Choroid plexus epithelial cell (primary cell): ENCODE measurements at regions not wholly inside any gene's neighbourhood (a gene's known extent, or its start where the extent isn't known, plus 50 kb on each side); places are given as distances from the start of the nearest gene placed in this dataset.

Experiments used
- DNase-seq: peaks from one replicate; pipeline ENCODE4 v3.0.0-alpha.2; 2010; ENCODE audit warnings: low read depth
- H3K4me3 ChIP-seq: 2 replicates; pipeline ENCODE4 v1.5.1; 2011; ENCODE audit warnings: low read depth, mild to moderate bottlenecking, control low read depth, low read length, moderate library complexity
- TF ChIP-seq, protein P1 (sequence below): conservative IDR thresholded peaks from 2 replicates; pipeline ENCODE4 v1.5.1; 2011; ENCODE audit warnings: low read depth, mild to moderate bottlenecking, control low read depth, inconsistent platforms, low read length, moderate library complexity

DNA sequence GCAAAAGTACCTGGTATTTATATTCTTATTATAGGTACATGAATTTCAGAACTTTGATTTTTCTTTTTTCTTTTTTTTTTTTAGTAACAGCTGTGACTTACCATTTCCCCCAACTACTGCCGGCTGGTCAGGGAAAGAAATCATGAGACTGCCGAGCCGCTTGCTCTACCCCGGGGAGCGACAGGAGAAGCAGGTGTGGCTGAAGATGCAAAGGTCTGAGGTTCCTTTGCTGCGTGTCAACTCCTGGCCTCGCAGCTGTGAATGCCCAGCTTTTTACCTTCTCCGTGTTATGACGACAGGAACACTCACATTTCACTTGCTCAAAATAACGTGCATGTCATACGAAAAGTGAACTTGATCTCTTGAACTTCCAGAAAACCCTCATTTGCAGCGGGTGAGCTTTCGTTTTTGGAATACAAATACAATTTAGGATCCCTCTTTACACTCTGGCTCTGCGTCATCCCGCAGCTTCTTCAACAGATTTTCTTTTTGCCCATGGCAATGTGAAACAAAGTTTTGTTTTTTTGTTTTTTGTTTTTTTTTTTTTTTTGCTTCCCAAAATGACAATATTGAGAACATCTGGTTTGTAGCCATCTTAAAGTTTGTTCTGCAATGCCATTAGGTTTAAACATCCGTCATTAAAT lies 117.9 kb downstream of the EFNB2 start:
- H3K4me3 ChIP-seq, result peak overlapping the region; percentile 30

DNA sequence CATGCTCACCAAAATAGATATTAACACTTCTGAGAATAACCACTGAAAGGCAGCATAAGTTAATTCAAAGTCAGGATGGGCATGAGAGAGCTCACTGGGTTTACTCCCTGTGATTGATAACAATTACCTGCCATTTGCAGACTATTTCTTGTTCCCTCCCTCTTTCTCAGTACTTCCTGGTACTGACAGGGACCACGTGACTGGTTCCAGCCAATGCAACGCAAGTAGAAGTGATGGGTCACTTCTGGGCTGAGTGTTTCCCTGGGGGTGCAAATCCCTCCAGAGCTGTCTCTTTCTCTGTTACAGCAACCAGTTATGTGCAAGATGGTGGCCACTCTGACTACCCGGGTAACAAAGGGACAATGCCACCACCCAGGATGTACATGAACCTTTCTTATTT lies 118.8 kb downstream of the EFNB2 start:
- TF ChIP-seq, protein P1, sequence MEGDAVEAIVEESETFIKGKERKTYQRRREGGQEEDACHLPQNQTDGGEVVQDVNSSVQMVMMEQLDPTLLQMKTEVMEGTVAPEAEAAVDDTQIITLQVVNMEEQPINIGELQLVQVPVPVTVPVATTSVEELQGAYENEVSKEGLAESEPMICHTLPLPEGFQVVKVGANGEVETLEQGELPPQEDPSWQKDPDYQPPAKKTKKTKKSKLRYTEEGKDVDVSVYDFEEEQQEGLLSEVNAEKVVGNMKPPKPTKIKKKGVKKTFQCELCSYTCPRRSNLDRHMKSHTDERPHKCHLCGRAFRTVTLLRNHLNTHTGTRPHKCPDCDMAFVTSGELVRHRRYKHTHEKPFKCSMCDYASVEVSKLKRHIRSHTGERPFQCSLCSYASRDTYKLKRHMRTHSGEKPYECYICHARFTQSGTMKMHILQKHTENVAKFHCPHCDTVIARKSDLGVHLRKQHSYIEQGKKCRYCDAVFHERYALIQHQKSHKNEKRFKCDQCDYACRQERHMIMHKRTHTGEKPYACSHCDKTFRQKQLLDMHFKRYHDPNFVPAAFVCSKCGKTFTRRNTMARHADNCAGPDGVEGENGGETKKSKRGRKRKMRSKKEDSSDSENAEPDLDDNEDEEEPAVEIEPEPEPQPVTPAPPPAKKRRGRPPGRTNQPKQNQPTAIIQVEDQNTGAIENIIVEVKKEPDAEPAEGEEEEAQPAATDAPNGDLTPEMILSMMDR, result no peak
- DNase-seq, result no peak
- H3K4me3 ChIP-seq, result no peak overlapping the region

More for the DNA sequence above, 117.9 kb downstream of the EFNB2 start:
- TF ChIP-seq, protein P1, result no peak
- DNase-seq, result no peak

DNA sequence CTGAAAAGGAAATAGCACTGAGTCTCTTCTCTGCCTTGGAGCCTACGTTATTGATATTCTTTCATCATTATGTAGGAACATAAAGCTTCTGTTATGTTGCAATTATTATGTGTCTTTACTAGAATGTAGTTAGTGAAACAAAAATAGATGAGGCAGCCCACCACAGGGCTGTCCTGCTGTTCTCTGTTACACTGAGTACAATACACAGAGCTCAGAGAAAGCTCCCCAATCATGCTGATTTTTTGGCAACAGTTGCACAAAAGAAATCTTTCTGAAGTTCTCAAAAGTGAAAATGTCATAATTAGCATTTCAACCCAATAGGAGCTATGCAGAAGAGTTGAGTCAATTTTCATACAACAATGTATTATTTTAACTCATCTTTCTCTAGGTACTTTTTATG lies 119.5 kb downstream of the EFNB2 start:
- no peak overlapping the region for H3K4me3 ChIP-seq
- TF ChIP-seq, protein P1, result no peak
- DNase-seq, result peak; percentile 52

DNA sequence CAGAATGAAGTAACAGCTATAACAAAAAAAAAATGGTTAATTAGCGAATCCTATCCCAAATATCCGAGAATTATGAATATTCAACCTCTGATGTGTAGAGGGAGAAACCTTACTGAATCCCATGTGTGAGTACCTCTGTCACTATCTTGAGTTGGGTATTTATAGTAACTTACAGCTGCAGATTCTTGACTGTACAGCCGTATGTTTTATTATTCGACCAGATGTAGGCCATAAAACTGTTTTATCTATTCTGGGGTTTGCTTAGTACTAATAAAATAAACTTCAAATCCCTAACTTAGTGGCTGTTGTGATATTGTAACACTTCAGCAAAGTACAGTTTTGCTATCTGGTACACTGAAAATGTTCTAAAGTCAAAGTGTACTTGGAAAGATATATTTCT lies 120.0 kb downstream of the EFNB2 start:
- DNase-seq, result no peak
- TF ChIP-seq, protein P1, result no peak
- no peak overlapping the region for H3K4me3 ChIP-seq

DNA sequence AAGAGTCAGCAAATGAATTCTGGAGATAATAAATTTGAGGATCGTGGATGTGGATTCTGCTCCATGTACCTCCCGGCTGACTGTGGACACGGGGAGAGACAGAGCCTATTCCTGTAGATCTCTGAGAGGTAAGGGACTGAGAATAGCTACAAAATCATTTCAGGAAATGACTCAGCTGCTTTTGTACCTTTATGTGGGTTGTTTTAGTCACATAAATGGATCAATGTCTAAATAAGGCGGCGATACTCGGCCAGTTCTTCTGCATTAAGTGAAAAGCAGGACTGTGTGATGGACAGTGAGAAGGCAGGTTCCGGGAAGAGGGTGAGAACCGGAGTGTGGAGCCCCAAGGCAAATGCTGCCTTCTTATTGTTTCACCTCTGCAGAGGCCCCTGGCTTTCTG lies 128.1 kb downstream of the EFNB2 start:
- TF ChIP-seq, protein P1, result no peak
- DNase-seq, result no peak
- no peak overlapping the region for H3K4me3 ChIP-seq

DNA sequence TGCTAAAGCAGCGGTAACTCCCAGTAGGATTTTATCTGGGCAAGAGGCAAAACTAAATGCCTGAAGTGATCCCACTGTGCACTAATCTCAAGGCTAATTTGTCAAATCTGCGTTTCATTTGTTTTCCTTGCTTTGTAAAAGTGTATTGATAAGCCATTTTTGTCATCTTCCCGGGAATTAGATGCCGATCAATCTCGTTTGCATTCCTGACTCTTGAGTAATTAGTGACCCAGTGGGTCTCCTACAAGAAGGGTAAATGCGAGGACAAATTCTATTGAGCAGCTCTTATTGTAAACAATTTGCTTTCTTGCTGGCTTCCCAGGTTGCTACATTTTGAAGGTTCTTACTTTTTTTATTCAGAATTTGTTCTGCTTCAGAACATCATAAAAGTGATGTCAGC lies 129.7 kb downstream of the EFNB2 start:
- no peak for DNase-seq
- no peak overlapping the region for H3K4me3 ChIP-seq
- TF ChIP-seq, protein P1, result no peak

DNA sequence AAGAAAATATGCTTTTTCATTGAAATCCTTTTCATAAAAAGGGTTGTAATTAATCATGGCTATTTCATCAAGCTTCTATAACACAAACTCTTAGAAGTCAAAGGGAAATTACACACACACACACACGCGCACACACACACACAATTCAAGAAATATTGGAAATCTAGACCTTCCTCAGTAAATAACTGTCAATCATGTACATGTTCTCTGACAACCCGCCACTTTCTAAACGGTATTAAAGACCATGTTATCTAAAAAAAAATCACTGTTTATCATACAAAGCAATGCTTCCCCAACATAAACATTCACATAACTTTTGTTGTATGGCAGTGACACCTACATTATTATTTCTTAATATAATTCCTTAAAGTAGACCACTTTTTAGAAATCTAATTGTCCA lies 132.2 kb downstream of the EFNB2 start:
- no peak overlapping the region for H3K4me3 ChIP-seq
- TF ChIP-seq, protein P1, result no peak
- DNase-seq, result no peak
